Lung microvascular endothelial cell (primary cell): ENCODE measurements at regions not wholly inside any gene's neighbourhood (a gene's known extent, or its start where the extent isn't known, plus 50 kb on each side); places are given as distances from the start of the nearest gene placed in this dataset.
A peak's percentile ranks its signal among the peaks of the same experiment; 100 is the strongest.
"Not testable (repeated sequence)": the region's sequence is repeated elsewhere in the genome, so short reads cannot be mapped to it uniquely, and the experiment has no call there.

ENCODE experiments used
- DNase-seq, 2 donors: peaks; one replicate each; pipeline versions ENCODE4 v3.0.0 to v3.0.0-alpha.2; 2010; ENCODE audit warnings: low read depth in 2 of 2

DNA sequence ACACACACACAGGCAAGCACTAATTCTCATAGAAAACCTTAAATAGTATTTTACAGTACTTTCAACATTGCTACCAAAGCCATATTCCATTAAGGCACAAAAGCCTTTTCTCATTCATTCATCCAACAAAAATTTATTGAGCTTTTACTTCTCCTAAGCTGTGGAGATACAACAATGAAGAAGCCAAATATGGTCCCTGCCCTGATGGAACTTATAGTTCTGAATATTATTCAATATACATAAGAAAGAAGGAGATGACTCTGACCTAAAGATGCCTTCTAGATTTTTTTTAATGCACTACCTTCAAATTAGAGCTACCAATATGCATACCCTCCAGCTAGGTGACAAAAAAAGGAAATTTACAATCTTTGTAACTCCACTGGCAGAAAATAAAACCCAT lies 90.0 kb upstream of the WDR44 start:
- DNase-seq, result no peak

DNA sequence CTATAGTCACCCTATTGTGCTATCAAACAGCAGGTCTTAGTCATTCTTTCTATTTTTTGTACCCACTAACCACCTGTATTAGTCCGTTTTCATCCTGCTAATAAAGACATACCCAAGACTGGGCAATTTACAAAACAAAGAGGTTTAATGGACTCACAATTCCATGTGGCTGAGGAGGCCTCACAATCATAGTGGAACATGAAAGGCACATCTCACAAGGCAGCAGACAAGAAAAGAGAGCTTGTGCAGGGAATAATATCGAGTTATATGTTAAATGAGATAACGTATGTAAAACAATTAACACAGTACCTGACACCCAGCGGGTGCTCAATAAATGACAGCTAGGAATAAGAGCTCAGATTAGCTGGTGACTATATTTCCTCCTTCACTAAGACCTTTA lies 88.1 kb upstream of the WDR44 start:
- no peak for DNase-seq

- DNase-seq, result no peak
Observed at GRCh38 chrX:118259213-118259612, 86.7 kb upstream of the WDR44 start.

DNA sequence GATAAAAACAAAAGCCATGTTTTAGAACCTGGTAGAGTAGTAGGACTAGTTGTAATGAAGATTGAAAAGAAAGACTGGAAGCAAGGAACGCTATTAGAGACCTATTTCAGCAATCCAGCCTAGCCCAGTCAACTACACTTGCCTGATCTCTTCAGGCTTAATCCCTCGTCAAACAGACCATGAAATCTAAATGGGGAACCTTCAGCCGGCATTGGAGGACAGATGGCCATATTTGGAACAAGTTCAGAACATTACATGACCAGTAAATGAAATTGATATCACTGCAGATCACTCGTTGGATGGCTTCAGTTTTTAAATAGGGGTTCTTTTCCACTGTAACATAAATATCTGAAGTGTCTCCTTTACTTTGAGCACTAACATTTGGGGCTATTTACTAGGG lies 84.8 kb upstream of the WDR44 start:
- no peak for DNase-seq

GRCh38 chrX:118271775-118272174 lies 74.1 kb upstream of the WDR44 start:
- peak in 1 of 2 donors; percentile 44 for DNase-seq

DNA sequence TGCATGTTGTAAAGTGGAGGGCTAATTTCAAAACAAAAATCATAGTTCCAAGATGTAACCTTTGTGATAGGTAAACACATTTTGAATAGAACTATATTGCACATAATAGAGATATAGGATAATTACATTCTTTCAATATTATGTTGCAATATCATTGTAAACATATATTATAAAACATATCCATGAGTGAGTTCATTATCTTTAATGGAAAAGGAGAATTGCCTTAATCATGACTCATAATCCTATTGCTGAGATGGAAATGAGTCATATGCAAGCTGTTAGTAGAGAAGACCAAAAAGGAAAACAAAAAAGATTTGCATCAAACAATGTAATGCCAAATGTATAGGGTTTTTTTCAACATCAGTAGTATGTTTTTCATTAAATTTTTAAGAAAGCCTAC lies 73.7 kb upstream of the WDR44 start:
- peak; percentile 3 to 36 for DNase-seq

- DNase-seq, result no peak
Observed at GRCh38 chrX:118286066-118286762, 59.7 kb upstream of the WDR44 start.

DNA sequence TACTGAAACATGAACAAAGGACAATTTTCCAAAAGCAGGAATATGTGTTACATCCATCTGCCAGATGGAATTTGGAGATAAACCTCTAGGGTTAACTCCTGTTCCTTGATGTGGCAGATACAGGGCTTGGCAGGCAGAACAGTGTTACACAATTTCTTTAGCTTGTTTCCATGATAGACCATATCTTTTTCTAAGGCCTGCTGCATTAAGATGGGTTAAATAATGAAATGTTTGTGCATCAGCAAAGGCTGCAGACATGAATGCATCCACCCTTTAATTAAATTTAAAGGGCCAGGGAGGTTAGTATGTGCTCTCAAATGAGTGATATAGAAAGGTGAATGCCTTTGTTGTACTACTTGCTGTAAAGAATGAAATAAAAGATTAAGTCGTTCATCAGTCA lies 50.1 kb upstream of the WDR44 start:
- DNase-seq, result not testable (repeated sequence)
